H1 (cell line): ENCODE measurements at regions not wholly inside any gene's neighbourhood (a gene's known extent, or its start where the extent isn't known, plus 50 kb on each side); places are given as distances from the start of the nearest gene placed in this dataset.

Experiments used
- CTCF ChIA-PET: fragments of 300-600 bp; sonication (Branson Sonifier 250); formaldehyde crosslinking; loops from one replicate; lab custom pipeline; 2021; ENCODE audit not compliant: partially characterized antibody; lab: Charles Lee
- POLR2A ChIA-PET: fragments of 300-600 bp; sonication (Branson Sonifier 250); formaldehyde crosslinking; loops from one replicate; lab custom pipeline; 2021; ENCODE audit warnings: inconsistent platforms; ENCODE audit not compliant: partially characterized antibody; lab: Charles Lee
- DNase-seq, 2 experiments: peaks; one replicate each; pipeline versions ENCODE4 v3.0.0 to v3.0.0-alpha.2; 2010 to 2022; ENCODE audit warnings: low spot score in 2 of 2, low read depth in 1 of 2, mixed read lengths in 1 of 2
- FAIRE-seq: peaks from 2 replicates; lab custom pipeline; 2011; peaks lifted over from hg19 to GRCh38; lab: Jason Lieb, UNC
- H2AFZ ChIP-seq: 2 replicates; pipeline ENCODE4 v1.8.1; 2012; ENCODE audit warnings: low read length, inconsistent platforms
- H2AK5ac ChIP-seq: 2 replicates; pipeline ENCODE4 v1.6.1; 2013; ENCODE audit warnings: low read depth, low read length
- H2BK120ac ChIP-seq: replicated peaks from 2 replicates; pipeline ENCODE3; 2013; ENCODE audit warnings: low read depth, low read length, inconsistent platforms
- H2BK12ac ChIP-seq: 2 replicates; pipeline ENCODE4 v1.6.1; 2013; ENCODE audit warnings: low read depth, low read length
- H2BK15ac ChIP-seq: 2 replicates; pipeline ENCODE4 v1.6.1; 2013; ENCODE audit warnings: low read length
- H2BK20ac ChIP-seq: 2 replicates; pipeline ENCODE4 v1.6.1; 2013; ENCODE audit warnings: low read length
- H2BK5ac ChIP-seq: 2 replicates; pipeline ENCODE4 v1.6.1; 2013; ENCODE audit warnings: low read depth, low read length
- H3K14ac ChIP-seq: 2 replicates; pipeline ENCODE4 v1.6.1; 2013; ENCODE audit warnings: inconsistent platforms; ENCODE audit not compliant: insufficient read length
- H3K18ac ChIP-seq: 2 replicates; pipeline ENCODE4 v1.6.1; 2013; ENCODE audit warnings: low read length; ENCODE audit errors: extremely low read depth
- H3K23ac ChIP-seq: 2 replicates; pipeline ENCODE4 v1.6.1; 2013; ENCODE audit warnings: inconsistent platforms; ENCODE audit not compliant: insufficient read length
- H3K23me2 ChIP-seq: 2 replicates; pipeline ENCODE4 v1.6.1; 2013; ENCODE audit warnings: low read depth, low read length
- H3K27ac ChIP-seq: 2 replicates; pipeline ENCODE4 v1.6.1; 2011; ENCODE audit warnings: low read depth, low read length, inconsistent platforms
- H3K27me3 ChIP-seq, 4 experiments: replicated peaks in 1 of 4; 1 replicate in 1 of 4; 2 replicates in 3 of 4; pipeline versions ENCODE4 v1.6.1 to v1.8.1; 2011 to 2013; ENCODE audit warnings: low read length in 3 of 4, mild to moderate bottlenecking in 3 of 4, inconsistent platforms in 2 of 4, mixed read lengths in 2 of 4, moderate library complexity in 1 of 4; ENCODE audit not compliant: control insufficient read depth in 3 of 4, insufficient read depth in 3 of 4; ENCODE audit errors: extremely low read depth in 1 of 4
- H3K36me3 ChIP-seq, 4 experiments: 2 replicates each; pipeline versions ENCODE4 v1.6.1 to v1.8.1; 2011 to 2013; ENCODE audit warnings: mild to moderate bottlenecking in 4 of 4, low read length in 3 of 4, moderate library complexity in 2 of 4, control low read depth in 1 of 4, inconsistent platforms in 1 of 4; ENCODE audit not compliant: insufficient read depth in 4 of 4, control insufficient read depth in 2 of 4
- H3K4ac ChIP-seq: replicated peaks from 2 replicates; pipeline ENCODE3; 2013; ENCODE audit warnings: low read length, low read depth, mixed read lengths, inconsistent platforms; ENCODE audit not compliant: insufficient read length
- H3K4me1 ChIP-seq, 4 experiments: replicated peaks in 1 of 4; 1 replicate in 1 of 4; 2 replicates in 3 of 4; pipeline versions ENCODE4 v1.6.1 to v1.8.1; 2011 to 2013; ENCODE audit warnings: low read length in 3 of 4, inconsistent platforms in 2 of 4, mixed read lengths in 1 of 4; ENCODE audit not compliant: insufficient read depth in 4 of 4, control insufficient read depth in 3 of 4
- H3K4me2 ChIP-seq, 2 experiments: 2 replicates each; pipeline versions ENCODE4 v1.6.1 to v1.8.1; 2011 to 2013; ENCODE audit warnings: low read depth in 2 of 2, low read length in 2 of 2, control low read depth in 1 of 2, inconsistent platforms in 1 of 2, mild to moderate bottlenecking in 1 of 2; ENCODE audit not compliant: insufficient read depth in 1 of 2
- H3K4me3 ChIP-seq, 4 experiments: fragments of 200-600, 300-600 bp in 1 of 4; sonication (generic), shearing (Covaris generic), sonication (Bioruptor Twin) in 1 of 4; 2 replicates each; pipeline versions ENCODE4 v1.5.1 to v1.8.1; 2011 to 2016; ENCODE audit warnings: low read length in 4 of 4, low read depth in 3 of 4, control low read depth in 2 of 4, inconsistent platforms in 2 of 4, mild to moderate bottlenecking in 2 of 4, mixed read lengths in 1 of 4, moderate library complexity in 1 of 4; ENCODE audit not compliant: insufficient read depth in 2 of 4; ENCODE audit errors: extremely low read depth in 1 of 4
- H3K56ac ChIP-seq: replicated peaks from 2 replicates; pipeline ENCODE3; 2013; ENCODE audit warnings: low read depth, mild to moderate bottlenecking, mixed read lengths, low read length, inconsistent platforms; ENCODE audit not compliant: insufficient read length
- H3K79me1 ChIP-seq: 2 replicates; pipeline ENCODE4 v1.6.1; 2013; ENCODE audit warnings: low read depth, low read length, control low read depth
- H3K79me2 ChIP-seq, 2 experiments: 2 replicates each; pipeline versions ENCODE4 v1.6.1 to v1.8.1; 2012 to 2013; ENCODE audit warnings: low read length in 2 of 2, mild to moderate bottlenecking in 2 of 2, inconsistent platforms in 1 of 2; ENCODE audit not compliant: insufficient read depth in 2 of 2, control insufficient read depth in 1 of 2
- H3K9ac ChIP-seq, 4 experiments: replicated peaks in 1 of 4; 1 replicate in 1 of 4; 2 replicates in 3 of 4; pipeline versions ENCODE4 v1.6.1 to v1.8.1; 2011 to 2013; ENCODE audit warnings: low read depth in 3 of 4, low read length in 3 of 4, control low read depth in 2 of 4, mild to moderate bottlenecking in 2 of 4, moderate library complexity in 2 of 4, inconsistent platforms in 1 of 4; ENCODE audit errors: extremely low read depth in 1 of 4
- H3K9me3 ChIP-seq, 2 experiments: 2 replicates each; pipeline versions ENCODE4 v1.6.1 to v1.8.1; 2012 to 2013; ENCODE audit warnings: mild to moderate bottlenecking in 2 of 2, moderate library complexity in 2 of 2, control low read depth in 1 of 2, inconsistent platforms in 1 of 2, low read depth in 1 of 2, low read length in 1 of 2, mixed read lengths in 1 of 2; ENCODE audit not compliant: insufficient read depth in 2 of 2
- H4K20me1 ChIP-seq, 2 experiments: replicated peaks in 1 of 2; 2 replicates each; pipeline versions ENCODE3 to v1.8.1; 2011 to 2013; ENCODE audit warnings: inconsistent platforms in 2 of 2, low read length in 2 of 2, mild to moderate bottlenecking in 1 of 2; ENCODE audit not compliant: insufficient read depth in 2 of 2, control insufficient read depth in 1 of 2
- H4K5ac ChIP-seq: 2 replicates; pipeline ENCODE4 v1.6.1; 2013; ENCODE audit warnings: low read length, low read depth, mixed read lengths, inconsistent platforms; ENCODE audit not compliant: insufficient read length
- H4K8ac ChIP-seq: 2 replicates; pipeline ENCODE4 v1.8.0; 2013; ENCODE audit warnings: mild to moderate bottlenecking, moderate library complexity, low read length, inconsistent platforms; ENCODE audit not compliant: insufficient read depth; ENCODE audit errors: extremely low read depth
- H4K91ac ChIP-seq: replicated peaks from 2 replicates; pipeline ENCODE3; 2013; ENCODE audit warnings: low read length, mixed read lengths, inconsistent platforms; ENCODE audit not compliant: insufficient read length
- BCL11A ChIP-seq, 2 experiments: IDR thresholded peaks; one replicate each; pipeline ENCODE4 v1.6.1; 2011; ENCODE audit warnings: low read depth in 2 of 2, low read length in 2 of 2, mild to moderate bottlenecking in 2 of 2
- KDM4A ChIP-seq: IDR thresholded peaks from one replicate; pipeline ENCODE4 v1.7.1; 2012; ENCODE audit warnings: low read depth, mild to moderate bottlenecking, moderate library complexity, low read length, inconsistent platforms; ENCODE audit not compliant: severe bottlenecking
- MAFK ChIP-seq: IDR thresholded peaks from 2 replicates; pipeline ENCODE4 v1.6.1; 2012; ENCODE audit warnings: low read depth, mild to moderate bottlenecking, improper control_type of control experiment, low read length
- NRF1 ChIP-seq: IDR thresholded peaks from 2 replicates; pipeline ENCODE4 v1.6.1; 2011; ENCODE audit warnings: mild to moderate bottlenecking, low read depth, low read length, improper control_type of control experiment
- RAD21 ChIP-seq, 2 experiments: IDR thresholded peaks in 1 of 2; conservative IDR thresholded peaks in 1 of 2; 2 replicates each; pipeline ENCODE4 v1.6.1; 2011; ENCODE audit warnings: low read depth in 2 of 2, low read length in 2 of 2, improper control_type of control experiment in 1 of 2, inconsistent platforms in 1 of 2, mild to moderate bottlenecking in 1 of 2, moderate library complexity in 1 of 2
- RBBP5 ChIP-seq: IDR thresholded peaks from 2 replicates; pipeline ENCODE4 v1.7.1; 2012; ENCODE audit warnings: low read depth, mild to moderate bottlenecking, inconsistent platforms, low read length, moderate library complexity, borderline replicate concordance
- SAP30 ChIP-seq: fragments of 300-600 bp; sonication (generic); IDR thresholded peaks from 2 replicates; pipeline ENCODE4 v1.7.1; 2012; ENCODE audit warnings: low read length, moderate library complexity, mild to moderate bottlenecking, inconsistent platforms; ENCODE audit not compliant: insufficient read depth, insufficient replicate concordance
- SIRT6 ChIP-seq: IDR thresholded peaks from one replicate; pipeline ENCODE4 v1.7.1; 2012; ENCODE audit warnings: low read length, inconsistent platforms
- SIX5 ChIP-seq: IDR thresholded peaks from 2 replicates; pipeline ENCODE4 v1.6.1; 2011; ENCODE audit warnings: mild to moderate bottlenecking, low read depth, low read length
- SP2 ChIP-seq: IDR thresholded peaks from 2 replicates; pipeline ENCODE4 v1.6.1; 2012; ENCODE audit warnings: mild to moderate bottlenecking, low read length, inconsistent platforms
- TBP ChIP-seq: IDR thresholded peaks from 2 replicates; pipeline ENCODE4 v1.6.1; 2011; ENCODE audit warnings: low read depth, low read length, improper control_type of control experiment
- TEAD4 ChIP-seq: IDR thresholded peaks from 2 replicates; pipeline ENCODE4 v1.6.1; 2012; ENCODE audit warnings: low read depth, low read length, inconsistent platforms, mixed read lengths
- WGBS, 2 experiments: shearing (Covaris generic) in 1 of 2; methylation state at CpG; one replicate each; pipeline versions ENCODE4 v1.1.6 to v1.1.7; 2013 to 2015; ENCODE audit warnings: low lambda C conversion rate in 2 of 2, mixed read lengths in 2 of 2, inconsistent platforms in 1 of 2, low coverage in 1 of 2, missing lambda C conversion rate in 1 of 2; ENCODE audit not compliant: insufficient replicate concordance in 2 of 2, insufficient coverage in 1 of 2, insufficient read length in 1 of 2; ENCODE audit errors: extremely low coverage in 1 of 2, missing lambda C conversion rate in 1 of 2; 5-methylcytosine and 5-hydroxymethylcytosine counted together
- TF ChIP-seq, protein P1 (sequence below): IDR thresholded peaks from 2 replicates; pipeline ENCODE4 v1.6.1; 2012; ENCODE audit warnings: inconsistent platforms

DNA sequence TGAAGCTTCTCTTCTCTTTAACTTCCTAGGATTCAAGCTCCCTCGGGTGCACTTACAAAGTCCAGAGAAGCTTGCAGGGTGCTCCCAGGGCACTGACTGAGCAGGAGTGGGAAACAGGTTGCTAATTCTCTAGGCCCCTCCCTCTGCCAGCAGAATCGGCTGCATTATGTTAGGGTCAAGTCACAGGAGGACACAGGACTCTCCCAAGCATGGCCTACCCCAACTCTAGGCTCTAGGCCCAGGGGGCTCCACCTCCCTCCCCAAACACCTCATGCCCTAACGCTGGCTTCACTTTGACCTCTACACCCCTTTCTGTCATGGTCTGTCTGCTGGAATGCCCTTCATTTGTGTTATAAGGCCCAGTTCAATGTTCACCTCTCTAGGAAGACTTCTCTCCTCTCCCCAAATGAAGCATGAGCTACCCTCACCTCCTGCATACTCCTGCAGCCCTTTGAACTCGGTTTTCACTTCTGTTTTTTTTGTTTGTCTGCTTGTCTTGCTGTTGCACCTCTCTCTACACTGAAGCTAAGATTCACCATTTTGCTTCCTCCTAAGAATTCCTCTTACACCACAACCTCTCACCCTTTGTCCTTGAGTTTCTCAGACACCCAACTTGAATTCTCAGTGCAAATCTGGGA, 521.8 kb upstream of the ID2 start:
- DNase-seq = no peak
- no peak overlapping the region for H3K4me3 ChIP-seq
- peak overlapping the region; percentile 23; the same call in 1 of the 2 replicates for H2BK20ac ChIP-seq
- no peak overlapping the region for H4K91ac ChIP-seq
- H2BK12ac ChIP-seq = no peak overlapping the region; the same call in 1 of the 2 replicates
- no peaks in the 10 kb centered on the region; the same call in 1 of the 2 replicates for H3K23me2 ChIP-seq
- H3K36me3 ChIP-seq = no peaks in the 10 kb centered on the region
- H3K27me3 ChIP-seq = no peaks in the 10 kb centered on the region; a peak in 2 of 7 replicates
- H3K9ac ChIP-seq = no peak overlapping the region
- H4K20me1 ChIP-seq = no peaks in the 10 kb centered on the region
- H3K14ac ChIP-seq = no peak overlapping the region
- H3K79me2 ChIP-seq = no peaks in the 10 kb centered on the region
- H3K4me2 ChIP-seq = no peak overlapping the region
- 89% methylated on average over 4 of the region's 4 CpGs; no CpG with 5 or more reads in 1 of the 2 experiments for WGBS, 2 experiments
- H3K18ac ChIP-seq = no peak overlapping the region
- no peaks in the 10 kb centered on the region; the same call in 1 of the 2 replicates for H3K79me1 ChIP-seq
- H4K8ac ChIP-seq = no peak overlapping the region
- H3K23ac ChIP-seq = no peak overlapping the region
- 0 out of 2 replicates have a peak overlapping the region, but pooled peaks have one; percentile 19 for H2BK15ac ChIP-seq
- no peaks in the 10 kb centered on the region for H3K9me3 ChIP-seq
- peak overlapping the region; percentile 20 for H4K5ac ChIP-seq
- H3K56ac ChIP-seq = no peak overlapping the region
- ChIA-PET CTCF (interaction anchor here (0.6 to 1.0 kb wide), 4 partner anchors 10 to 693 kb away, joined by 3 read pairs; no protein-coding TSS in a partner anchor), POLR2A (interaction anchor here (0.5 kb wide), 1 partner anchor 23 kb away, joined by 3 read pairs; no protein-coding TSS in a partner anchor)
- no peak overlapping the region for H2BK5ac ChIP-seq
- H2BK120ac ChIP-seq = peak overlapping the region; percentile 12
- no peak overlapping the region for H3K27ac ChIP-seq
- FAIRE-seq = no peak
- H2AK5ac ChIP-seq = no peak overlapping the region
- H3K4ac ChIP-seq = peak overlapping the region; percentile 16
- H2AFZ ChIP-seq = peak overlapping the region; percentile 58; the same call in 1 of the 2 replicates
- peaks cover 0 to 7% (median 6%) of the 10 kb centered on the region in 4 experiments; a peak in 2 of 7 replicates for H3K4me1 ChIP-seq
- TF ChIP-seq, protein P1, sequence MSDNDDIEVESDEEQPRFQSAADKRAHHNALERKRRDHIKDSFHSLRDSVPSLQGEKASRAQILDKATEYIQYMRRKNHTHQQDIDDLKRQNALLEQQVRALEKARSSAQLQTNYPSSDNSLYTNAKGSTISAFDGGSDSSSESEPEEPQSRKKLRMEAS = no peak
- no peak for TF ChIP-seq RBBP5
- no peak for TF ChIP-seq TBP
- no peak for TF ChIP-seq MAFK
- no peak for TF ChIP-seq SAP30
- no peak for TF ChIP-seq KDM4A
- no peak for TF ChIP-seq RAD21 (IDR thresholded peaks at IDR 0.05 in 1 of 2, conservative IDR thresholded peaks at IDR 0.05 in 1 of 2; ENCODE audit: low read depth in 2 of 2, low read length in 2 of 2)
- TF ChIP-seq TEAD4 = no peak
- no peak for TF ChIP-seq SIX5
- no peak for TF ChIP-seq SP2
- no peak for TF ChIP-seq SIRT6
- TF ChIP-seq BCL11A (IDR thresholded peaks at IDR 0.05; ENCODE audit: low read depth in 2 of 2, low read length in 2 of 2) = no peak
- no peak for TF ChIP-seq NRF1
